GM23248 (cell line): ENCODE measurements at regions not wholly inside any gene's neighbourhood (a gene's known extent, or its start where the extent isn't known, plus 50 kb on each side); places are given as distances from the start of the nearest gene placed in this dataset.

Experiments
- DNase-seq: peaks from one replicate; pipeline ENCODE4 v3.0.0-alpha.2; 2015
- H2AFZ ChIP-seq: fragments of 200-600 bp; sonication (generic); 2 replicates; pipeline ENCODE4 v1.6.1; 2016; ENCODE audit warnings: antibody characterized with exemption
- H3F3A ChIP-seq: fragments of 200-600 bp; sonication (generic); 2 replicates; pipeline ENCODE4 v1.6.1; 2016; ENCODE audit warnings: mild to moderate bottlenecking, antibody characterized with exemption, mixed run types; ENCODE audit not compliant: insufficient read depth
- H3K27ac ChIP-seq: fragments of 200-600 bp; sonication (generic); 2 replicates; pipeline ENCODE4 v1.5.1; 2016; ENCODE audit warnings: mild to moderate bottlenecking
- H3K27me3 ChIP-seq: fragments of 200-600 bp; sonication (generic); replicated peaks from 2 replicates; pipeline ENCODE4 v1.6.1; 2016; ENCODE audit warnings: mild to moderate bottlenecking; ENCODE audit not compliant: insufficient read depth
- H3K36me3 ChIP-seq: fragments of 200-600 bp; sonication (generic); 2 replicates; pipeline ENCODE4 v1.6.1; 2016; ENCODE audit warnings: low read depth, mild to moderate bottlenecking
- H3K4me1 ChIP-seq: fragments of 200-600 bp; sonication (generic); 2 replicates; pipeline ENCODE4 v1.6.1; 2016; ENCODE audit warnings: mild to moderate bottlenecking; ENCODE audit not compliant: insufficient read depth
- H3K4me2 ChIP-seq: fragments of 200-600 bp; sonication (generic); one replicate; pipeline ENCODE4 v1.6.1; 2016; ENCODE audit warnings: mild to moderate bottlenecking; ENCODE audit not compliant: unreplicated experiment
- H3K4me3 ChIP-seq: fragments of 200-600 bp; sonication (generic); 2 replicates; pipeline ENCODE4 v1.5.1; 2016; ENCODE audit warnings: mild to moderate bottlenecking
- H3K79me2 ChIP-seq: fragments of 200-600 bp; sonication (generic); 2 replicates; pipeline ENCODE4 v1.6.1; 2016; ENCODE audit warnings: mild to moderate bottlenecking; ENCODE audit not compliant: insufficient read depth
- H3K9ac ChIP-seq: fragments of 200-600 bp; sonication (generic); 2 replicates; pipeline ENCODE4 v1.6.1; 2016; ENCODE audit warnings: mild to moderate bottlenecking
- H3K9me2 ChIP-seq: fragments of 200-600 bp; sonication (generic); 2 replicates; pipeline ENCODE4 v1.6.1; 2016; ENCODE audit warnings: mixed run types, mild to moderate bottlenecking, moderate library complexity; ENCODE audit not compliant: insufficient read depth
- H3K9me3 ChIP-seq: fragments of 200-600 bp; sonication (generic); one replicate; pipeline ENCODE4 v1.6.1; 2017; ENCODE audit warnings: low read depth
- H4K20me1 ChIP-seq: fragments of 200-600 bp; sonication (generic); 2 replicates; pipeline ENCODE4 v1.6.0; 2016; ENCODE audit not compliant: insufficient read depth
- EZH2 ChIP-seq: fragments of 200-600 bp; sonication (generic); IDR thresholded peaks from 2 replicates; pipeline ENCODE4 v1.6.1; 2018; ENCODE audit warnings: antibody characterized with exemption, mild to moderate bottlenecking; ENCODE audit not compliant: insufficient read depth, poor library complexity, severe bottlenecking
- EZH2phosphoT487 ChIP-seq: fragments of 200-600 bp; sonication (generic); IDR thresholded peaks from 2 replicates; pipeline ENCODE4 v1.6.1; 2018; ENCODE audit warnings: antibody characterized with exemption, moderate library complexity, mild to moderate bottlenecking, low read depth; ENCODE audit not compliant: insufficient read depth
- WGBS, 2 experiments: methylation state at CpG; one replicate each; pipeline ENCODE4 v1.1.6; 2015 to 2017; ENCODE audit warnings: low lambda C conversion rate in 2 of 2, low coverage in 1 of 2; ENCODE audit errors: missing lambda C conversion rate in 2 of 2; 5-methylcytosine and 5-hydroxymethylcytosine counted together
- in situ Hi-C: fragments of 300-500 bp; cut with MboI; formaldehyde crosslinking; loops from 2 replicates; pipeline ENCODE4 v1.15.0; 2020

- in situ Hi-C loops, result no loop called here
- no peak overlapping the region for H2AFZ ChIP-seq
- peak; percentile 56 for DNase-seq
These were observed 69.9 kb downstream of the IRX5 start for GRCh38 chr16:55000595-55000994.

GRCh38 chr16:55001931-55002330 is 71.3 kb downstream of the IRX5 start:
- no peak for TF ChIP-seq EZH2phosphoT487
- no peak for TF ChIP-seq EZH2
- no peak overlapping the region for H3K4me3 ChIP-seq
- H2AFZ ChIP-seq, result no peak overlapping the region
- H3K36me3 ChIP-seq, result no peaks in the 10 kb centered on the region
- peaks cover 7% of the 10 kb centered on the region; the same call in 1 of the 2 replicates for H3K27me3 ChIP-seq
- H3K9me2 ChIP-seq, result no peaks in the 10 kb centered on the region
- H3K9me3 ChIP-seq, result no peaks in the 10 kb centered on the region
- H4K20me1 ChIP-seq, result no peaks in the 10 kb centered on the region
- DNase-seq, result peak; percentile 62
- H3K4me1 ChIP-seq, result peaks cover 14% of the 10 kb centered on the region
- no peak overlapping the region for H3K4me2 ChIP-seq
- H3K27ac ChIP-seq, result no peak overlapping the region
- no peak overlapping the region for H3K9ac ChIP-seq
- 0 to 5% methylated on average over 1 of the region's 1 CpG for WGBS, 2 experiments
- in situ Hi-C loops, result no loop called here
- H3F3A ChIP-seq, result peaks cover 16% of the 10 kb centered on the region
- H3K79me2 ChIP-seq, result no peaks in the 10 kb centered on the region

More at GRCh38 chr16:55000595-55000994, 69.9 kb downstream of the IRX5 start:
- H3F3A ChIP-seq, result peaks cover 16% of the 10 kb centered on the region
- H3K4me1 ChIP-seq, result peaks cover 14% of the 10 kb centered on the region
- no peaks in the 10 kb centered on the region for H3K79me2 ChIP-seq
- H3K9ac ChIP-seq, result no peak overlapping the region
- no peaks in the 10 kb centered on the region for H3K9me2 ChIP-seq
- H3K4me2 ChIP-seq, result no peak overlapping the region
- no peaks in the 10 kb centered on the region for H4K20me1 ChIP-seq
- no peak overlapping the region for H3K27ac ChIP-seq
- WGBS, 2 experiments, result 44 to 58% methylated on average over 4 of the region's 4 CpGs
- no peaks in the 10 kb centered on the region for H3K9me3 ChIP-seq
- H3K4me3 ChIP-seq, result no peak overlapping the region
- H3K27me3 ChIP-seq, result peaks cover 18% of the 10 kb centered on the region; the same call in 1 of the 2 replicates
- H3K36me3 ChIP-seq, result no peaks in the 10 kb centered on the region
- TF ChIP-seq EZH2 (no peak), EZH2phosphoT487 (no peak)

DNA sequence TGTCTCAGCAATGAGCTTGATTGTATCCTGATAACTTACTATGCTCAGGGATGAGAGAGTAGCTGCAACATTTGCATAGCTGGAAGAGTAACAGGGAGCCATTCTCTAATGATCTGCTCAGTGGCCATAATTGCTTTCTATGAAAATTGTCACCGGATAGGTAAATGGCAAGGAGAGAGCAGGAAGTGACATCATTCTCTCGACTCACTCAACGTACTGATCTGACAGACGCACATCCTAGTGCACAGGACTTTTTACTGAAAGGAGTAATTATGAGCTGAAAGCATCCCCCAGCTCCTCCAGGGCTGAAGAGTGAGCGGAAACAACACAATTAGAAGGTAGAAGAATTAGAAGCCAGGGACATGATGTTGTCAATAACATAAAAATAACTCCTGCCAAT is 71.8 kb downstream of the IRX5 start:
- Histone ChIP-seq H2AFZ (no peak overlapping the region), H3K9ac (no peak overlapping the region), H3F3A (peaks cover 16% of the 10 kb centered on the region), H3K4me1 (peaks cover 14% of the 10 kb centered on the region), H3K27me3 (peaks cover 2% of the 10 kb centered on the region; the same call in 1 of the 2 replicates), H3K4me3 (no peak overlapping the region), H3K27ac (no peak overlapping the region), H3K36me3 (no peaks in the 10 kb centered on the region), H4K20me1 (no peaks in the 10 kb centered on the region), H3K9me3 (no peaks in the 10 kb centered on the region), H3K79me2 (no peaks in the 10 kb centered on the region), H3K4me2 (no peak overlapping the region), H3K9me2 (no peaks in the 10 kb centered on the region)
- 64 to 69% methylated on average over 5 of the region's 5 CpGs for WGBS, 2 experiments
- no peak for DNase-seq
- in situ Hi-C loops, result no loop called here
- TF ChIP-seq EZH2phosphoT487, result no peak
- TF ChIP-seq EZH2, result no peak

GRCh38 chr16:55003306-55003705 is 72.6 kb downstream of the IRX5 start:
- H3K9me2 ChIP-seq, result no peaks in the 10 kb centered on the region
- no peaks in the 10 kb centered on the region for H4K20me1 ChIP-seq
- H3K27ac ChIP-seq, result no peak overlapping the region
- DNase-seq, result no peak
- 91 to 97% methylated on average over 2 of the region's 2 CpGs for WGBS, 2 experiments
- peaks cover 14% of the 10 kb centered on the region for H3K4me1 ChIP-seq
- H3F3A ChIP-seq, result peaks cover 16% of the 10 kb centered on the region
- H3K9me3 ChIP-seq, result no peaks in the 10 kb centered on the region
- H3K4me2 ChIP-seq, result no peak overlapping the region
- in situ Hi-C loops, result no loop called here
- no peak overlapping the region for H2AFZ ChIP-seq
- H3K27me3 ChIP-seq, result no peaks in the 10 kb centered on the region; the same call in 1 of the 2 replicates
- no peaks in the 10 kb centered on the region for H3K36me3 ChIP-seq
- H3K79me2 ChIP-seq, result no peaks in the 10 kb centered on the region
- TF ChIP-seq EZH2phosphoT487 (no peak), EZH2 (no peak)
- H3K4me3 ChIP-seq, result no peak overlapping the region
- no peak overlapping the region for H3K9ac ChIP-seq

DNA sequence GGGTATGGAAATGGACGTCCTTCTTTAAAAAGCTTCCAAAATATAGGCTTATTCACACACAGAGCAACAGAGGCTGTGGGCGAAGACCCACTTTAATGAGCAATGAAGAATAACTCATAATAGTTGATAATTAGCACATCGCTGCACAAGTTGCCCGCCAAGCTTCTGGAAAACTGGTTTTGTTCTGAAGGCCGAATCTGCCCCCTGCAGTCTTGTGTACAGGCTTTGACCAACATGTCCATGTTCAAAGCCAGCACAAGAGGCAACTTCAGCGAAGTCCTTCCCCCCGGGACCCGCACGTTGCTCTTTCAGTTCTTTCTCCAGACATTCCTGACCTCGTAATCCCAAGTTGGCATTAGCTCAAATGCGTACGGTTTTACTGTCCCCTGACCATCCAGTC is 73.3 kb downstream of the IRX5 start:
- Histone ChIP-seq H2AFZ (no peak overlapping the region), H3K4me3 (no peak overlapping the region), H3K36me3 (no peaks in the 10 kb centered on the region), H3K4me2 (no peak overlapping the region), H3K9me3 (no peaks in the 10 kb centered on the region), H3K9ac (no peak overlapping the region), H3K79me2 (no peaks in the 10 kb centered on the region), H3F3A (peaks cover 16% of the 10 kb centered on the region), H3K4me1 (peaks cover 14% of the 10 kb centered on the region), H4K20me1 (no peaks in the 10 kb centered on the region), H3K27me3 (no peaks in the 10 kb centered on the region), H3K27ac (no peak overlapping the region), H3K9me2 (no peaks in the 10 kb centered on the region)
- TF ChIP-seq EZH2phosphoT487 (no peak), EZH2 (no peak)
- no peak for DNase-seq
- in situ Hi-C loops, result no loop called here
- WGBS, 2 experiments, result 89 to 91% methylated on average over 12 of the region's 12 CpGs
